ENCODE measurements at regions not wholly inside any gene's neighbourhood (a gene's known extent, or its start where the extent isn't known, plus 50 kb on each side); places are given as distances from the start of the nearest gene placed in this dataset.

DNA sequence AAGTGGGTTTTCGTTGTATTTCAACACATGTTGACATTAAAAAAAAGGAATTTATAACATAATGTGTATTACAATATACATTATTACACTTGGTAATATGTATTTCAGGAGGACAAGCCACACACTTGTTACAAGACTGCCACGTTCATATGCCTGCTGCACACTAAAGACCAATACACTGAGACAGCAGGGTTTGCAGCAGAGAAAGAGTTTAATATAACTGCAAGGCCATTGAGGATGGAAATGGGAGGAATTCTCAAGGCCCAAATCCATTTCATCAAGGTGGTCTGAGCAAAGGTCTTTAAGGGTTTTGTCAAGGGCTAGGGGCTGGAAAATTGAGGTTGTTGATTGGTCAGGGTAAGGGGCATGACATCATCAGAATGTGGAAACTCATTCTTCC, 1017.8 kb upstream of the CDH10 start:
- TF ChIP-seq, protein P1, sequence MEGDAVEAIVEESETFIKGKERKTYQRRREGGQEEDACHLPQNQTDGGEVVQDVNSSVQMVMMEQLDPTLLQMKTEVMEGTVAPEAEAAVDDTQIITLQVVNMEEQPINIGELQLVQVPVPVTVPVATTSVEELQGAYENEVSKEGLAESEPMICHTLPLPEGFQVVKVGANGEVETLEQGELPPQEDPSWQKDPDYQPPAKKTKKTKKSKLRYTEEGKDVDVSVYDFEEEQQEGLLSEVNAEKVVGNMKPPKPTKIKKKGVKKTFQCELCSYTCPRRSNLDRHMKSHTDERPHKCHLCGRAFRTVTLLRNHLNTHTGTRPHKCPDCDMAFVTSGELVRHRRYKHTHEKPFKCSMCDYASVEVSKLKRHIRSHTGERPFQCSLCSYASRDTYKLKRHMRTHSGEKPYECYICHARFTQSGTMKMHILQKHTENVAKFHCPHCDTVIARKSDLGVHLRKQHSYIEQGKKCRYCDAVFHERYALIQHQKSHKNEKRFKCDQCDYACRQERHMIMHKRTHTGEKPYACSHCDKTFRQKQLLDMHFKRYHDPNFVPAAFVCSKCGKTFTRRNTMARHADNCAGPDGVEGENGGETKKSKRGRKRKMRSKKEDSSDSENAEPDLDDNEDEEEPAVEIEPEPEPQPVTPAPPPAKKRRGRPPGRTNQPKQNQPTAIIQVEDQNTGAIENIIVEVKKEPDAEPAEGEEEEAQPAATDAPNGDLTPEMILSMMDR (IDR thresholded peaks at IDR 0.05 in 8 of 11, conservative IDR thresholded peaks at IDR 0.05 in 3 of 11) = no peak
- TF ChIP-seq POLR2A (IDR thresholded peaks at IDR 0.05) = no peak
